DMS53 (cell line): ENCODE measurements at regions not wholly inside any gene's neighbourhood (a gene's known extent, or its start where the extent isn't known, plus 50 kb on each side); places are given as distances from the start of the nearest gene placed in this dataset.

ENCODE experiments used
- DNase-seq: peaks from one replicate; lab custom pipeline; 2025; lab: John Stamatoyannopoulos, UW

- DNase-seq, result no peak
Measured at GRCh38 chr22:19574247-19574646, 50.0 kb upstream of the CLDN5 start.

DNA sequence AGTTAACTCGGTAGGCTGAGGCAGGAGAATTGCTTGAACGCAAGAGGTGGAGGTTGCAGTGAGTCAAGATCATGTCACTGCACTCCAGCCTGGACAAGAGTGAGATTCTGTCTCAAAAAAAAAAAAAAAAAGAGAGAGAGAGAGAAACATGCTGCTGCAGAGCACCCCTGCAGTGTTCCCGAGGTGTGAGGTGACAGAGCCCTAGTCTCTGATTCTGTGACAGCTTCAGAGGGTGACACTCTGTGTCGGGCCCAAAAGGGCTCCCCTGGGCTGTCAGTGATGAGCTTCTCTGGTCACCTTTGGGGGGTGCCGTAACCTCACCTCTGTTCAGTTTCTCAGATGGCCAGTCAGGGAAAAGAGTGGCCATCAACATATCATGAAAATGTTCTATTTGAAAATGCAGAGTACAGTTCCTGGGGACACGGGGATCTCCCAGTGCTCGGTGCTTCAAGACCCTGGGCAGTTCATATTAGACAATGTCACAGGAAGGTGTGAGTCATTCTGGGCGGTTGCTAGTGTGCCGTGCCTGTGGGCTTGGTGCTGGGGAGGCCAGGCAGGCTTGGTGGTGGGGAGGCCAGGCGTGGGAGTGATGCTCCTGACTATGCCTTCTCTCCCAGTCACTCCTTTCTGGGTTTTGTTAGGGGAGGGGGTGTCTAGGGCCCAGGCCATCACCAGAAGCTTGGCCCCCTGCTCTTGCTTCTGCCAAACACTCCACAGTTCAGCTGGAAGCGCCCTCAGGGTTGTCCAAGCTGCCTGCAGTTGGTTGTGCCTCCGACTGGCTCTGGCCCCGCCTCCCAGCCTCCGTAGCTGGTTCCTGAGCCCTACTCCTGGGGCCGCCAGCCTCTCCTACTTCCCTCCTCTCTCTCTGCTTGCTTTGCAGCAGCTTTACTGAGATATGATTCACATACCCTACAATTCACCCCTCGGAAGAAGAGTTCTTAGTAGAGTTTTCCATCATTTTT is 52.5 kb upstream of the CLDN5 start:
- peak; percentile 21 for DNase-seq

GRCh38 chr22:19577422-19577966 is 53.3 kb upstream of the CLDN5 start:
- no peak for DNase-seq

DNA sequence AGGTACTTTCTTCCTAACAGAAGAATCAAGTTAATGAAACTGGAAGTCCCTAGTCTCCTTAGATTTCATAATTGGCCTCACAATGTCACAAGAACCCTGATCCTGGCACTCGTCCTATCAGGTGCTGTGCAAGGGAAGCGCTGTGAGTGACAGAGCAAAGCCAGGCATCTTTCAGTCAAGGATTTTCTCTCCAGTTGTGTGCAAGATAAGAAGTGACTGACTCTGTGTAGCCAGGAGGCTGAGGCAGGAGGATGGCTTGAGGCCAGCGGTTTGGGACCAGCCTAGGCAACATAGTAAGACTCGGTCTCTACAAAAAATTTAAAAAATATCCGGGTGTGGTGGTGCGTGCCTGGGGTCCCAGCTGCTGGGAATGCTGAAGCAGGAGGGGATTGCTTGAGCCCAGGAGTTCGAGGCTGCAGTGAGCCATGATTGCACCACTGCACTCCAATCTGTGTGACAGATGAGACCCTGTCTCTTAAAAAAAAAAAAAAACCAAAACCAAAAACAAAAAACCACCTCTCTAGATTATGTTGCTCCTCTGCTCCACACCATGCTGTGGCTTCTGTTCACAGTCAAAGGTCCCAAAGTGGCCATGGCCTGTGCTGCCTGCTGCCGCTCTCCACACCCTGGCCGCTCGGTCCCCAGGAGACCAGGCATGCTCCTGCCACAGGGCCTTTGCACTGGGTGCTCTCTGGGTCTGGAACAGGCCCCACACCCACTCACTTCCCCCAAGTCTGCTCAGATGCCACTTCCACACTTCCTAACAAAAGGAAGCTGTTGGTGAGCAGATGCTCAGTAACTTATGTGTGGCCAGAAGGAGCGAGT is 54.2 kb upstream of the CLDN5 start:
- no peak for DNase-seq

- DNase-seq, result no peak
Measured at GRCh38 chr22:19579115-19579811, 55.1 kb upstream of the CLDN5 start.

- no peak for DNase-seq
Measured at GRCh38 chr22:19579880-19580279, 55.7 kb upstream of the CLDN5 start.

DNA sequence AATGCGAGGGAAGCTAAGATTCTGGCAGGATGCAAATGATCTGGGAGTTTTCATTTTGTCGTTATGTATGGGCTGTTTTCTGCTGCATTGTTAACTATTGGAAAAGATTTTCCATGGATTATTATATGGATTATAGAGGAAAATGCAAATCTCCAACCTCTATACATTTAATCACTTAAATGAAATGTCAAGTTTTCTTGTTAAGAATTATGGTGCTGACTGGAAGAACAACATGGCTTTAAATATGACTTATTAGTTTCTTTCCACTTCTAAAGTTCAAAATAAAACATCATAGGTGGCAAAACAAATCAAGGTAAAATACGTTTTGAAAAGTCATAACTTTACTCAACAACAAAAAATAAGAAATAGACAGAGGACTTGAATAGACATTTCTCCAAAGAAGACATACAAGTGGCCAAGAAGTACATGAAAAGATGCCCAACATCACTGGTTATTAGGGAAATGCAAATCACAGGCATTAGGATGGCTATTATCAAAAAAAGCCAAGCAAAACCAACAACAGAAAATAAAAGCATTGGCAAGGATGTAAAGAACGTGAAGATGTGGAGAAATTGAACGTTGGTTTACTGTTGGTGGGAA is 56.2 kb upstream of the CLDN5 start:
- DNase-seq, result no peak

GRCh38 chr22:19582033-19582693 is 58.0 kb upstream of the CLDN5 start:
- DNase-seq, result no peak

- no peak for DNase-seq
Measured at GRCh38 chr22:19586922-19587684, 62.9 kb upstream of the CLDN5 start.

DNA sequence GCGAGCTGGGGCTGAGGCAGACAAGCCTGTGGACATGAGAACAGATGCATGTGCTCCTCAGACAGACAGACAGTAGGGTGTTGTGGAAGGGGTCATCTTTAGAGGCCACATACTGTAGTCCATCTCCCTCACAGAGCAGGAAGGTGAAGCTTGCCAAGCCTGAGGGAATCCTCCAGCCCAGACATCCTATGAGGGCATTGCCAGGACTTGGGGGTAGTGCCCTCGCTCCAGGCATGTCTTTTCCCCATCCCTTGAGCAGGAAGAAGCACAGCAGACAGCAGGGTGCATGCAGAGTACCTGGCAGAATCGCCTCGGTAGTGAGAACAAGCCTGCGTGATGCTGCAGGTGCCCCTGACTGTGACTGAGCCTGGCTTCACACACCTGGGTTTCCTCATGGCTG is 66.5 kb upstream of the CLDN5 start:
- no peak for DNase-seq

- no peak for DNase-seq
Measured at GRCh38 chr22:19591568-19591967, 67.4 kb upstream of the CLDN5 start.

- DNase-seq, result no peak
Measured at GRCh38 chr22:19592464-19592863, 68.3 kb upstream of the CLDN5 start.

- no peak for DNase-seq
Measured at GRCh38 chr22:19593991-19594569, 69.9 kb upstream of the CLDN5 start.

GRCh38 chr22:19595532-19595931 is 71.3 kb upstream of the CLDN5 start:
- no peak for DNase-seq

DNA sequence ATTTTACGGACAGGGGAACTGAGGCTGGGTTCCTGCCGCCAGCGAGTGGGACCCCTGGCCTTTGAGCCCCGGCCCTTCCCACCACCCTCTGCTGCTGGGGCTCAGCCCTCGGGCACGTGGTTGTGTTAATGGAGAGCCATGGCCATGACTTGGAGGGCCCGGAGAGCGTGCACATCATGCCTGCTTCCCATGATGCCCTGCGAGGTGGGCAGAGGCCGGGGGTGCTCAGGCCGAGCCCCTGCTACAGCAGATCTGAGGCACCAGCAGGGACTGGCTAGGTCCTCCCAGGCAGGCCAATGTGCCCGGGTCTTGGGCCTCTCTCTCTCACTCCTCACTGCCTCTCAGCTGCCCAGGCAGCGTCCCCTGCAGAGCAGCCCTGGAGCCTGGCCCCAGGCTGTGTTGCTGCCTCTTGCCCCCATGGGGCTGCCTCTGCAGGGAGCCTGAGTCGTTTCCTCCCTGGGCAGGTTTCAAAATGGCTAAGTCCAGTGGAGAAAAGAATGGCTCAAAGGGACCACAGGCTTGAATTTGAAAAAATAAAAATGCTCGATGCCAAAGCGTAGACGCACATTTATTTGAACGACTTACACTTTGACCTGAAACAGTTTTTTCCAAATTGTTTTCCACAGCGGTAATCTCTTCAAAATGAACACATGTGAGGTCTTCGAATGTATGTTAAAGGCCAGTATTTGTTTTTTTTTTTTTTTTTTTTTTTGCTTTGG is 72.6 kb upstream of the CLDN5 start:
- DNase-seq, result no peak

GRCh38 chr22:19597399-19597735 is 73.2 kb upstream of the CLDN5 start:
- no peak for DNase-seq

DNA sequence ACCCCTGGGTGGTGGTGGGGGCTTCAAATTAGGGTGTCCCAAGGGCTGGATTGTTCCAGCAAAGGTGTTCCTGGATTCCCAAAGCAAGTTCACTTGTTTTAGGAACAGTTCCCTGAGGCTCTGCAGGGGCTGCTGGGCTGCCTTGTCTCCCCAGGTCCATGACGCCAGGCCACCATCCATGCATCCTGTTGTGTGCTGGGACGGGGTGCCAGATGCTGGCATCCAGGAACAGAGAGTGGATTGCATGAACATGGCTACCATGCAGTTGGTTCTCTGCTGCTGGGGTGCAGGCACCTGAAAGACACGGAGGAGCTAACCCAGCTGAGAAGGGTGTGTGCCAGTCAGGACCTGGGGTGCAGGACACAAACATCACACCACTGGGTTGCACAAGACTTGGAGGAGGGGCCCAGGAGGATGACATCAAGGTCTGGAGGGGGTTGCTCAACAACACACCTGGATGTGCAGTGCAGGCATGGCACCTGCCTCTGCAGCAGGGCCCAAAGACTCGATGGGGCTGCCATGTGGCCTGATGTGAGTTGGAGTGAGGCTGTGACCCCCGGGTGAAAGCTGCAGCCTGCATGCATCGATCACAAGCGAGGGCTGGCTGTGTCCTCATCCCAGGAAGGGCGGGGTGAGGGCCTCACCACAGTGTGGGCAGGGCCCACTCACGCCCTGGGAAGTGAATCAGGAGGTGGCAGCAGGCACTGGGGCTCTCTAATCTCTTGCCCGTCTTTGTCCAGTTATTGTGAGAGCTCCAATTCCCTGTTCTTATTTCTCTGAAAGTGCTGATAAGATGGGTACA is 74.0 kb upstream of the CLDN5 start:
- DNase-seq, result no peak

DNA sequence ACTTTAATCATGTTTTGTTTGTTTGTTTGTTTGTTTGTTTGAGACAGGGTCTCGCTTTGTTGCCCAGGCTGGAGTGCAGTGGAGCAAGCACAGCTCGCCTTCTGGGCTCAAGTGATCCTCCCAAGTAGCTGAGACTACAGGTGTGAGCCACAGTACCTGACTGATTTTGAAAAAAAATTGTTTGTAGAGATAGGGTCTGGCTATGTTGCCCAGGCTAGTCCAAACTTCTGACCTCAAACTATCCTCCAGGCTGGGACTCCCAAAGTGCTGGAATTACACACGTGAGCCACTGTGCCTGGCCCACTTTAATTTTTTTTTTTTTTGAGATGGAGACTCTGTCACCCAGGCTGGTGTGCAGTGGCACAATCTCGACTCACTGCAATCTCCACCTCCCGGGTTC is 74.8 kb upstream of the CLDN5 start:
- no peak for DNase-seq
